NCI-H2196 treated with DMSO at 0.1 percent for 48 hours (cell line): ENCODE measurements at regions not wholly inside any gene's neighbourhood (a gene's known extent, or its start where the extent isn't known, plus 50 kb on each side); places are given as distances from the start of the nearest gene placed in this dataset.

Source experiments
- DNase-seq: peaks from one replicate; lab custom pipeline; 2025; ENCODE audit not compliant: unreplicated experiment; lab: John Stamatoyannopoulos, UW

DNA sequence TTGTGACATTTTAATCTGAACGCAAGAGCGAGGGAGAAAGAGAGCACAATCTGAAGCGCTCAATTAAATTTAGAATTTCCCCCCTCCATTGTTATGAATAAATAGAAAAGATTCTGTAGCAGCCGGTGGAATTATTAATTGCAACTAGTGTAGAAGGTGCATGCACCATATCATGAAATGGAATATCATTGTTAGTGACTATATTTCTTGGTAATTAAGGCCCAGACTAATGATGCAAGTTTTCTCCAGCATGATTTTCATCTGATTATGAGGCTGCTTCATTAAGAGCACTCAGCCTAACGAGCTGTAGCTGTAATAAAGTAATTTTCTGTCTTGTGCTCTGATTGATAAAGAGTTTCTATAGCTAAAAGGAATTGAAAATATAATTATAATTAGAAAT is 432.2 kb upstream of the SPRED2 start:
- DNase-seq: no peak

DNA sequence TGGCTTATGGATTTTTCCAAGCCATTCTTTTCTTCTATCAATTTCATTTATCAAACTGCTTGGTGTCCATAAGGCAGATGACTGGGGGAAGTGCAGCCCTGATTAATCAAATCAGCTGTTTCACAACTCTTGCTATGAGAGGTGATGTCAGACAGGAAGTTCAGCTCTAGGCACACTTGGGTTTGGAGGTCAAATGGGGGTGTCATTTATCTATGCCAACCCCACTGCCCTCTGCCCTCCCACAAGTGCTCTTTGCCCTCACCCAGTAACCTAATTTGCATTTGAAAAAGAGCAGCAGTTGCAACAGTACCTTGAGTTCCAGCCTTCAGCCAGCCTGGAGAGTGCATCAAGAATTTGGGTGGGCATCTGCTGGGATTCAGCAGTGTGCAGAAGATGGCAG is 431.3 kb upstream of the SPRED2 start:
- no peak for DNase-seq

DNA sequence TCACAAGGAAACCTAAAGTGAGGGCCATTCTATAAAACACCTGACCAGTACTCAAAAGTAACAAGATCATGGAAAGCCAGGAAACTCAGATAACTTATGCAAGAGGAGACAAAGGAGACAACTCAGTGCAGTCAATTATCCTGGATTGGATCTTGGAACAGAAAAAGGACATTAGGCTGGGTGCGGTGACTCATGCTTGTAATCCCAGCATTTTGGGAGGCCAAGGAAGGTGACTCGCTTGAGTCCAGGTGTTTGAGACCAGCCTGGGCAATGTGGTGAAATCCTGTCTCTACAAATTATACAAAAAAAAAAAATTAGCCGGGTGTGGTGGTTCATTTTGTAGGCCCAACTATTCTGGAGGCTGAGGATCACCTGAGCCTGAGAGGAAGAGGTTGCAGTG is 424.5 kb upstream of the SPRED2 start:
- no peak for DNase-seq

DNA sequence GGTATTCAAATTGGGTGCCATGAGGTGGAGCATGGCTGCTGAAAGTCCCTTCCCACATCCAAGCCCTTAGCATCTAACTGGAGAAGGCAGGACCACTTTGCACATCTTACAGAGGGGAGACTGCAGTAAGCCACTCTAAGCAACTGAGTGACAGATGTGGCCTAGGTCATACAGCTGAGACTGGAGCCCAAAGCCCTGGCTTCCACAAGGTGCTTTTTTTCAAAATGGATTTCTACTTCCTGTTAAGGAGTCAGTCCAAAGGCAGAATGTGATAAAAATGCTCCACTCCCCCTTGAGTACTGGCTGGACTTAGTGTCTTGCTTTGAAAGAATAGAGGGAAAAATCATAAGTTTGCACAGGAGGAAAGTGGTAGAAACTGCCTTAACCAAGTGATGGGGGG is 424.0 kb upstream of the SPRED2 start:
- no peak for DNase-seq

DNA sequence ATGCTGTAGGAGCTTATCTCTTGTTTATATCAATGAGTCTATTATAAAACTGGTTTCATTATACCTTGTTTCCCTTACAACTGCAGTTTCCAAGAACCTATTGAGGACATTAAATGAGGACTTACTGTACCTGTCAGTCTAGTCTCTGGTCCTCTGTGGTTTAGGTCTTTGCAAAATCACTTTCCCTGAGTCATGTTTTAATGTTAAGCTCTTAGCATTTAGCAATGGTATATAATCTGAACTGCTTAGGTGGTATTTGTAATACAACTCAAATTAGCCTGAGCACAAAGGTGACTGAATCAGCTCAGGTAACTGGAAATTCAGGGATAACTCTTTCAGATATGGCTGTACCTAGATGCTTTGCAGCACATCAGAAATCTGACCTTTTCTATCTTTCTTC is 418.3 kb upstream of the SPRED2 start:
- no peak for DNase-seq

DNA sequence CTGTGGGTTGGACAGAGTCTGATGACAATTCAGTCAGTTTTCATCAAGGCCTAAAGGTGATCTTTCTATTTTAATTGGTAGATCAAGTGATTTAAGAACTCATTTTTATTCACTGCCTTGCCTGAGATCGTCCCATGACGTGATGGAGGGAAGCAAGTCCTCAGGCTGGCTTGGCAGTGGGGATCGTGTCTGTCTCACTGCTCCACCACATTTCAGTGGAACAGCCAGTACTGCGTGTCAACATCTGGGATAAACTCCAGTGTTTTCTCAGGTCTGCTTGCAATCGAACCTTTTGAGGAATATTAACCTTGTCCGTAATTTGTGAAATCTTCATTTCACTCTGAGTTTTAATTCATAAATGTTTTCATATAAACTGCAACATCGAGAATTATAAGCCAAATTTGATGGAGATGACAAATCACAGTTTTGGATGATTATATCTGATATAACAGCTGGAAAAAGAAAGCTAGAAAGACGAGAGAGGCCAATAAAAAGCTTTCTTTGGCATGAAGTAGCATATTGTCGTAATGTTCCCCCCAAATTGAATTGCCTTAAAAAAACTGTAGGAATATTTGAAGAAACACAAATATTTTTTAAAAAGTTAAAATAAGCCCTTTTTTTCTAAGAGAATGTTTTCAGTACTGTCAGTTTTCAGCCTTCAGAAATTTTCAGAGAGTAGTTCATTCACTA is 414.7 kb upstream of the SPRED2 start:
- no peak for DNase-seq

DNA sequence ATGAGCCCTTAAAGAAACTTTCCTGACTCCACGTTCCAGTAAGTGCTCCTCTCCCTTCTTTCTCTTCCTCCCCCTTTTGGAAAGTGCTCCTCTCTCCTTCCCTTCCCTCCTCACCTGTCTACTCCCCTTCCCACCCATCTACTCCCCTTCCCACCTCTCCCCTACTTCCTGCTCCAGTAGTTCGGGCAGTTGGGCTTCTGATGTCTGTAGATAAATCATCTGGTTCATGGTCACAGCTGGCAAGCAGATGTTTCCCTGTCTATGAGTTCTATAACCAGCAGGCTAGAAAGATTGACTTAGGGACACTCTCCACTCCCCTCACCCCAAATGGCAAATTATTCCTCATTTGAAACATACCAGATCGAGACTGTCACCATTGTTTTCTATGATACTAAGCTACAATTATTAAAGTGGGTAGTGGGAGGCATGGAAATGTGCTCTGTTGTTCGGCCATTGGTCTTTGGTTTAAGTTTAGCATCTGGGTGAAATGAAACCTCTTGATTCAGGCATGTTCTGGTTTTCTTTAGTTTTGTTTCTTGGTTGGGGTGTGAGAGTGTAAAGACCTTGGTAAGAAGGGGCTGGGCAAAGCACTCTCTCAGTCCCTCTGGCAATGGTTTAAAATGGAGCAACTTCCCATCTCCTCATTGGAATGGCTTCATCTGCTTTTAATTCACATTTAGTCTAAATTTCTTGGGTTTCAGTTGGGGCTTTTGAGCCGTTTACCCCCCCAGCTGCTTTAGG is 413.2 kb upstream of the SPRED2 start:
- no peak for DNase-seq

DNA sequence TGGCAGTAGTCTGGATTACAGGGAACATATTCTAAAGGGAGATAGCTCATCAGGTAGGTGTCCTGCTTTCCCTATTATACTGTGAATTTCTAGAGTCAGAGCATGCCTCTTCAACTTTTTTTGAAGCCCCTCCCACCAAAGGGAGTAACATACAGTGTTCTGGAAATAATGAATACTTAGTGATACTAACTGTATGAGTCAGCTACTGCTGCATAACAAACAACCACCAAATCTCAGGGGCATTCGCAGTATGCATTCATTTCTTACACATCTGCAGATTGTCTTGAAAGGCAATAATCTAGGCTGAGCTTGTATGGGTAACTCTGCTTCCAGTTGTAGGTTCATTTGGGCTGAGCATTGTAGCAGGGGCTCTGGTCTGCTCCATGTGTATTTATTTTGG is 409.7 kb upstream of the SPRED2 start:
- no peak for DNase-seq

DNA sequence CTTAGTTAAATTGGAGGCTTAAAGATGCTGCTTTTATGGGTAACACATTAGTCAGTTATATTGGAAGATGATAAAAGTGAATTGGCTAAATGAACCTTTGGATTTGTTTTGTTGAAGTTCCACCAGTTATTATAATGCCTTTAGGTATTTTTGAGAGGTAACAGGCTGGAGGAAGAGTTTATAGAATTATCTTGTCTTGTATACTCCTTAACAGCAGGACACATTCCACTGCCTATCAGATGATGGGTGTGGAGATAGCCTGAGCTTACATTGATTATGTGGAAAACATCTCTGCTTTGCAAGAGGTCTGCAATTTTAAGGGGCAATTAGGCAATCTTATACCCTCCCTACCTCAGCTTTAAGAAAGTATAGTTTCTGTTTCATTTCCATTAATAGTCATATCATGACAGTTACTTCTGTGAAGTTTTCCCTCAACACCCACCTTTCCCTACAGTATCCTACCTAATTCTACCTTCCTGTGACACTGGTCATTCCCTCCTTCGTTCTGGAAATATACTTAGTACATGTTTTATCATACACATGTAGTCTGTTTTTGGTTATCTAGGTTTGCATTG is 403.7 kb upstream of the SPRED2 start:
- no peak for DNase-seq

DNA sequence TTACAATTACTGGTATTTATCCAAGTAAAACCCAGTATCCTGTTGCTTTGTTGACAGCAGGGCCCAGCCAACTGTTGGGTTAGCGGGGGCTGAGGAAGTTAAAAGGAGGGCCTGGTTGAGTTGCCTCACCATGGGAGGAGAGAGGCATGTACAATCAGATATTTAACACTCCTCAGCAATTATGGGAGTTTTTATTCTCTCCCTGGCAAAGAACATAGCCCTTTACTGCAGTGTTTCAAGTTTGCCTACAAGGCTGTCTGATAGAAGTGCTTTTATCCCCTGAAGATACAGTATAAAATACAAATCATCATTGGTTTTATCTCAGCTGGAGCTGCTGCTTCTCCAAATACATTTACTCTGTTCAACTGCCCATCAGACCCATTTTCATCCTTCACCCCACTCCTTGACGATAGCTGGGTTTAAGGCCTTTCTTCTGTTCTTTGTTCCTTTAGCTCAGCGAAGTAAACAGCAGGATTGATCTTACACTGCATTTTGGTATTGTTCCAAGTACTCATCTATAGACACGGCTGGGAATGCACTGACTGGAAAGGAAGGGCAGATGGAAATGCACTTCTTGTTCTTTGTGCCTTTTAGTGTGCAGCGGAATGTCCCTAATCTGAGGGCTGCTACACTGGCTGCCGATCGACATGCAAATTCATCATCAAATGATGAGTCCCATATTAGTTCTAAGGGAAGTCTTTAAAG is 402.5 kb upstream of the SPRED2 start:
- DNase-seq: no peak

DNA sequence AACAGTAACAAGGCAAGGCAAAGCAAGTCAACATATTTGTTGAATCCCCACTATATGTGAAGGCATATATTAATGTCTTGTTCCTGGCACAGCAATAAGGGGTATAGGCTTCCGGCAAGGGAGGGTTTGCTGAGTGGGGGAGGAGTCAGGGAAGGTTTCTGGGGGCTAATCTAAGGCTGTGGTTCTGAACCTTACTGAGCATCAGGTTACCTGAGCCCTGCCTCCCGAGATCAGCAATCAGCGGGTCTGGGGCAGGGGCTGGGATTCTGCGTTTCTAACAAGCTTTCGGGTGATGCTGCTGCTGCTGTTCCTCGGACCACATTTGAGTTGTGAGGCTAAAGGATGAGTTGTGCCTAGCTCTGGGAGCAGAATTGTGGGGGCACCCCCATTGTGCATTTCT is 401.7 kb upstream of the SPRED2 start:
- DNase-seq: no peak

DNA sequence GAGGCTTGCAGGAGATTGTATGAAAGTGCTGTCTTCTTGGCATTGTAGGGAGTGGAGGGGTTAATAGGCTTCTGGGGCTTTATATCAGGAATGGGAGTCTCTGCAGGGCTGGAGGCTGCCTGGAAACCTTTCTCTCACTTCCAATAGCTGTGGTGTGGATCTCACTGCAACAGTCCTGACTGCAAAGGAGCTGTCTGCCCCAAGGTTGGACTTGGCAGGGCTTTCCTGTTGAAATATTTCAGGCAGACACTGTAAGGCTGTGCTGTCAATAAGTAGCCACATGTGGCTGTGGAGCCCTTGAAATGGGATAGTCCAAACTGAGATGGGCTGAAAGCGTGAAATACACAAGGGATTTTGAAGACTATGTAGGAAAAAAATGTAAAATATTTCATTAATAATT is 399.1 kb upstream of the SPRED2 start:
- no peak for DNase-seq

DNA sequence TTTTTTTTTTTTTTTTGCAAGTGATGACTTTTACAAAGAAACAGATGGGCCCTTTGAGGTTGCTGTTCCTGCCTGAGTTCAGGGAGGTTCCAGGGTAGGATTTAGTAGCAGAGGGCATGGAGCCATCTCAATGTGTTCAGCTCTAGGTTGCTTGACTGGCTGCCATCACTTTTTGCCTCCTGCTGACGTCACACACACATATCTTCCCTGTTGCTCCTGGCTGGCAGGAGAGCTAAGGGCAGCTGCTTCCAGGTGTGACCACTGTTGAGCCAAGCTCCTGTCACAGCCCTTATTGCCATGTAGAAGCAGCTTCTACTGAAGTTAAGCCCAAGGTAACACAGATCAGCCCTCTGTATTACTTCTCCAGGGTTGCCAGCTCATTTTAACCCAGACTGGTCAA is 394.2 kb upstream of the SPRED2 start:
- DNase-seq: no peak

DNA sequence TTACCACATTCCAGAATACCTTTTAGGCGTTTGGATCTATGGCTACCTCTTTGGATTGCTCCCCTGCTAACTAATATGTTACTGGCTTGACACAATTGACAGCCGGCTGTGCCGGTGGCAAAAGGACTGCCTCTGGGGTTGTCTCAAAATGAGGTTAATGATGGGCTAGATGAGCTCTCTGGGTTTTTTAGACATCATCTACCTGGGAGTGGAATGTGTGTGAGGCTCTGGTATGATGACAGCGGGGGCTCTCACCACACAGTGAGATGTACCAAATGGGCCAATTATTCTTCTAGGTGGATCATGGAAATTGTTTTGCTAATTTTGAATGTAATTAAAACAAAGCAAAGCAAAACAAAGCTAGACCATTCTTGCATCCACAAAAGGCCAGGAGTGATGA is 391.1 kb upstream of the SPRED2 start:
- no peak for DNase-seq

DNA sequence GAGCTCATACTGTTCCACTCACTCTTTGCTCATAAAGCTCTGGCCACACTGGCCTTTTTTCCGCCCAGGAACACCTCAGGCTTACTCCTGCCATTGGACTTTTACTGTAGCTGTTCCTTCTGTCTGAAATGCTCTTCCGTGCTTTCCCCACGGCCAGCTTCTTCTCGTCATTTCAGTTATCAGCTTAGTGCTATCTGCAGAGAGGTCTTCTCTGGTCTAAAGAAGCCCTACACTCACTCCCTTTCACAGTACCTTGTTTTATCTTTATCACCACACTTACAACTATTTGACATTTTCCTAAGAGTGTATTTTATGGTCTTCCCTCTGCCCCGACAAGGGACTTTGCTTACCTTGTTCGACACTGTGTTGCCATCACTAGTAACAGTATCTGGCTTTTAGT is 388.1 kb upstream of the SPRED2 start:
- no peak for DNase-seq

DNA sequence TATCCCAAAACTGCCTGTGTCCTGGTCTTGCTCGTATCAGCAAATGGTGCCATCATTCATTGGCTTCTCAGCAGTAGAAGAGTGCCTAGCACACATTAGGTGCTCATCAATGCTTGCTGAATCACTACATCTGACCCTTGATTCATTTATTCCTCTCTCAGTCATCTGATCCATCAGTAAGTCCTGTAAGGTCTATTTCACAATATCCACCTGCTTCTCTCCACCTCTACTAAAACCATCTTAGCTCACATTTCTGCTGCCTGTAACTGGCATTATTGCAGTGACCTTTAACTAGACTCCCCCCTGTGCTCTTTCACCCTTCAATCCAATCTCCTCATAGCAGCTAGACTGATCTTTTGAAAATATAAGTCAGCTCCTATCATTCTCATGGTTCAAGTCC is 387.6 kb upstream of the SPRED2 start:
- DNase-seq: no peak

DNA sequence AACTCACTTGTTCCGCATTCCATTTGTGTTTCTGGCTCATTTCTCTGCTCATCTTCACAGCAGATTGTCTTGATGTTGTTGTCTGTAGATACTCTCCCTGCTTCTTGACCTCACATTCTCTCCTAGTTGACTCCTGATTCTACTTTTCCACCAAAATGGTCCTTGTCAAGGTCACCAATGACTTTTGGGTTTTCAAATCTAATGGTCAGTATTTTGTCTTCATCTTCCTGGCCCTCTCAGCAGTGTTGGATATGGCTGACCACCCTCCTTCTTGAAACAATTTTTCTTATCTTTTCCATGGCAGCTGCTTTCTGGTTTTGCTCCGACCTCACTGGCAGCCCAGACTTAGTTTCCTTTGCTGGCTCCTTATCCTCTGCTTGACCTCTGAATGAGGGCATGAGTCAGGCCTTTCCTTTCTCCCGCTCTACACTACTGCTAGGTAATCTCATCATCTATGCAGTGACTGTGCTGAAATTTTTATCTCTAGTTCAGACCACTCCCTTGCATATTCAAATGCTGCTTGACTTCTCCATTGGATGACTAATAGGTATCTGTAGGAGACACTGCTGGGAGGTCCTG is 386.6 kb upstream of the SPRED2 start:
- DNase-seq: no peak

DNA sequence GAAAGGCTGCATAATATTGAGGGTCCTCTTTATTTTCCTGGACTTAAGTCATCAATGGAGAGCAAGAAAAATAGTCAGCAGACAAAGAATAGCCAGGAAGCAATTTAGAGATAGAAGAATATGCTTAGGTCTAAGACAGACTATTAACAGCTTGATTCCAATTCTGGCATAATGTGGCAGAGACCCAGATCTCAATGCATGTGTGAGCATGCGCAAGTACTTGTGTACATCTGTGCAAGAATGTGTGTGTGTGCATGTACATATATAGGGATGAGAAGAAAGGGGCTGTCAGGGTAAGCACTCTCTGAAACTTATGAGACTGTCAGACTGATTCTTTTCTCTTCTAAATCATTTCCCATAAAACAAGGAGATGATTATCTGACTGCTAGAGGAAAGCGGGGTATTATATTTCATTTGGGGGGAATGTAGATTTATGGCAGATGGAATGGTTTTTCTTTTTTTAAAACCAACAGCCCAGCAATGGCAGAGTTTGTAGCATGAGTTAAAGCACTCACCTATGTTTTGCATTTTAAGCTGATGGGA is 381.3 kb upstream of the SPRED2 start:
- no peak for DNase-seq

DNA sequence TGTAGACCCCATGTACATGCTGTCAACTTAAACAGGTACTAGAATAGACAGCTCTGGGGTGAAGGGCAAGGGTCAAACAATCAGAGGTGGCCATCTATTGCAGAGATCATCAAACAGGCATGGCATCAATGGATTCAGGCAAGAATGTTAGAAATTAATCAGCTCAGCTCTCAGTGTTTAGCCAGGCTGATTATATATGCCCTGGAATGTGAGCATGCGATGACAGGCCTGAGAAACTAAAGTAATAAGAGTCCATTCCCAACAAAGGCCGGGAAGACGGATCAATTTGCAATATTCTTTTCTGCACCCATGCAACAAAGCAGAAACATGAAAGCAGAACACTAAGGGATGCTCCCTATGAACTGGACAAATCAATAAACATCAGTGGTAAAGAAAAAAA is 380.5 kb upstream of the SPRED2 start:
- no peak for DNase-seq

DNA sequence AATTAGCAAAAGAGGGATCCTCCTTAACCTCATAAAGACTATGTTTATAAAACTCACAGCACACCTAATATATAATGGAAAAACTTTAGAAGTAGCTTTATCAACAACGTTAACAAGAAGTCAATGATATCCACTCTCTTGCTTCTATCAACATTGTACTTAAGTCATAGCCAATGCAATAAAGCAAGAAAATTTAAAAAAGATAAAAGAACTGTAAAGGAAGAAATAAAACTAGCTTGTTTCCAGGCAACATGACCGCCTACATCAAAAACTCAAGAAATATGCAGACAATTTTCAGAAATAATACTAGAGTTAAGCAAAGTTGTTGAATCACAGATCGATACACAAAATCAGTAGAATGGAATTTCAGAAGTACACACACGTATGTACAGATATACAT is 375.5 kb upstream of the SPRED2 start:
- no peak for DNase-seq

DNA sequence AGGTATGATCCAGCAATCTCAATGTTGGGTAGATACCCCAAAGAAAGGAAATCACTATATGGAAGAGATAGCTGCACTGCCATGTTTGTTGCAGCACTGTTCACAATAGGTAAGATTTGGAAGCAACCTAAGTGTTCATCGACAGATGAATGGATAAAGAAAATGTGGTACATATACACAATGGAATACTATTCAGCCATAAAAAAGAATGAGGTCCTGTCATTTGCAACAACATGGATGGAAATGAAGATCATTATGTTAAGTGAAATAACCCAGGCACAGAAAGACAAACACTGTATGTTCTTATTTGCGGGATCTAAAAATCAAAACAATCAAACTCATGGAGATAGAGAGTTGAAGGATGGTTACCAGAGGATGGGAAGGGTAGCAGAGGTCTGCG is 372.4 kb upstream of the SPRED2 start:
- no peak for DNase-seq
